Neural progenitor cell (in vitro differentiated cells): ENCODE measurements at regions not wholly inside any gene's neighbourhood (a gene's known extent, or its start where the extent isn't known, plus 50 kb on each side); places are given as distances from the start of the nearest gene placed in this dataset.
"Not testable (repeated sequence)": the region's sequence is repeated elsewhere in the genome, so short reads cannot be mapped to it uniquely, and the experiment has no call there.

Source experiments
- DNase-seq: peaks from one replicate; pipeline ENCODE4 v3.0.0-alpha.2; 2016; ENCODE audit warnings: low spot score
- H2AFZ ChIP-seq: fragments of 200-600 bp; sonication (generic); replicated peaks from 2 replicates; pipeline ENCODE4 v1.6.1; 2016; ENCODE audit warnings: antibody characterized with exemption
- H3F3A ChIP-seq: fragments of 200-600 bp; sonication (generic); 2 replicates; pipeline ENCODE4 v1.6.1; 2016; ENCODE audit warnings: antibody characterized with exemption, low read depth
- H3K27ac ChIP-seq: fragments of 200-600 bp; sonication (generic); 2 replicates; pipeline ENCODE4 v1.5.1; 2016; ENCODE audit warnings: mild to moderate bottlenecking
- H3K27me3 ChIP-seq: fragments of 200-600 bp; sonication (generic); 2 replicates; pipeline ENCODE4 v1.6.1; 2016; ENCODE audit warnings: mild to moderate bottlenecking, moderate library complexity
- H3K36me3 ChIP-seq: fragments of 200-600 bp; sonication (generic); 2 replicates; pipeline ENCODE4 v1.5.1; 2016
- H3K4me1 ChIP-seq: fragments of 200-600 bp; sonication (generic); 2 replicates; pipeline ENCODE4 v1.6.1; 2016; ENCODE audit warnings: mixed run types
- H3K4me2 ChIP-seq: fragments of 200-600 bp; sonication (generic); 2 replicates; pipeline ENCODE4 v1.6.1; 2016
- H3K4me3 ChIP-seq: fragments of 200-600 bp; sonication (generic); 2 replicates; pipeline ENCODE4 v1.5.1; 2016
- H3K79me2 ChIP-seq: fragments of 200-600 bp; sonication (generic); 2 replicates; pipeline ENCODE4 v1.6.1; 2016; ENCODE audit warnings: low read depth
- H3K9ac ChIP-seq: fragments of 200-600 bp; sonication (generic); 2 replicates; pipeline ENCODE4 v1.6.1; 2016
- H3K9me3 ChIP-seq: fragments of 200-600 bp; sonication (generic); 2 replicates; pipeline ENCODE4 v1.5.1; 2016; ENCODE audit warnings: low read depth
- H4K20me1 ChIP-seq: fragments of 200-600 bp; sonication (generic); 2 replicates; pipeline ENCODE4 v1.6.1; 2016; ENCODE audit warnings: low read depth
- H3K27ac Mint-ChIP-seq: 3 replicates; pipeline ENCODE4 v1.8.0; 2021; ENCODE audit warnings: mixed read lengths
- H3K27me3 Mint-ChIP-seq: 2 replicates; pipeline ENCODE4 v1.8.0; 2022; ENCODE audit warnings: low read depth, mild to moderate bottlenecking, inconsistent platforms, moderate library complexity, mixed read lengths; ENCODE audit not compliant: insufficient read depth
- H3K36me3 Mint-ChIP-seq: 3 replicates; pipeline ENCODE4 v1.8.0; 2021; ENCODE audit warnings: mixed read lengths
- H3K4me1 Mint-ChIP-seq: 3 replicates; pipeline ENCODE4 v1.8.0; 2021; ENCODE audit warnings: mixed read lengths
- H3K4me3 Mint-ChIP-seq: 3 replicates; pipeline ENCODE4 v1.8.0; 2021; ENCODE audit warnings: mild to moderate bottlenecking, moderate library complexity, mixed read lengths
- H3K9me3 Mint-ChIP-seq: 3 replicates; pipeline ENCODE4 v1.8.0; 2020; ENCODE audit warnings: mixed read lengths
- CTCF ChIP-seq: fragments of 200-600 bp; sonication (generic); IDR thresholded peaks from 2 replicates; pipeline ENCODE4 v1.5.1; 2017; ENCODE audit warnings: antibody characterized with exemption, mild to moderate bottlenecking
- EZH2 ChIP-seq: fragments of 200-600 bp; sonication (generic); IDR thresholded peaks from 2 replicates; pipeline ENCODE4 v1.6.1; 2017; ENCODE audit warnings: antibody characterized with exemption, mild to moderate bottlenecking, moderate library complexity
- EZH2phosphoT487 ChIP-seq: fragments of 200-600 bp; sonication (generic); IDR thresholded peaks from 2 replicates; pipeline ENCODE4 v1.6.1; 2017; ENCODE audit warnings: antibody characterized with exemption

GRCh38 chr4:130008461-130008860, 912.5 kb downstream of the C4orf33 start:
- H3K4me3 Mint-ChIP-seq: no peak overlapping the region
- Histone ChIP-seq H2AFZ (peak overlapping the region; percentile 47), H3F3A (peaks cover 6% of the 10 kb centered on the region), H4K20me1 (no peaks in the 10 kb centered on the region), H3K4me2 (no peak overlapping the region), H3K27ac (no peak overlapping the region), H3K9ac (no peak overlapping the region), H3K9me3 (no peaks in the 10 kb centered on the region), H3K79me2 (no peaks in the 10 kb centered on the region), H3K36me3 (no peaks in the 10 kb centered on the region), H3K4me3 (no peak overlapping the region), H3K27me3 (no peaks in the 10 kb centered on the region), H3K4me1 (no peaks in the 10 kb centered on the region)
- no peak for DNase-seq
- no peaks in the 10 kb centered on the region for H3K9me3 Mint-ChIP-seq
- H3K36me3 Mint-ChIP-seq: no peaks in the 10 kb centered on the region
- H3K4me1 Mint-ChIP-seq: peaks cover 3% of the 10 kb centered on the region
- no peak for TF ChIP-seq EZH2
- no peak for TF ChIP-seq CTCF
- no peak for TF ChIP-seq EZH2phosphoT487
- no peaks in the 10 kb centered on the region for H3K27me3 Mint-ChIP-seq
- no peak overlapping the region for H3K27ac Mint-ChIP-seq

- not testable (repeated sequence) for H3K4me3 ChIP-seq, H3K27ac ChIP-seq, H3K27ac Mint-ChIP-seq, H3K36me3 ChIP-seq, H3K27me3 Mint-ChIP-seq, H3K9me3 Mint-ChIP-seq, DNase-seq, H2AFZ ChIP-seq, H3F3A ChIP-seq, H3K36me3 Mint-ChIP-seq, H3K4me3 Mint-ChIP-seq, H3K4me2 ChIP-seq, H3K27me3 ChIP-seq, H3K79me2 ChIP-seq, H4K20me1 ChIP-seq, H3K4me1 Mint-ChIP-seq, H3K4me1 ChIP-seq, H3K9ac ChIP-seq, H3K9me3 ChIP-seq
These were observed 916.9 kb downstream of the C4orf33 start for GRCh38 chr4:130012806-130013205.

- Histone ChIP-seq H3K4me3 (no peak overlapping the region), H3K9ac (no peak overlapping the region), H3K27me3 (no peaks in the 10 kb centered on the region), H3K27ac (no peak overlapping the region), H3F3A (peaks cover 19% of the 10 kb centered on the region), H3K36me3 (no peaks in the 10 kb centered on the region), H3K4me2 (no peak overlapping the region), H2AFZ (peak overlapping the region; percentile 23), H3K79me2 (no peaks in the 10 kb centered on the region), H3K9me3 (no peaks in the 10 kb centered on the region), H3K4me1 (peaks cover 41% of the 10 kb centered on the region), H4K20me1 (no peaks in the 10 kb centered on the region)
- Mint-ChIP-seq H3K27me3 (no peaks in the 10 kb centered on the region), H3K4me3 (no peak overlapping the region), H3K9me3 (peaks cover 10% of the 10 kb centered on the region), H3K27ac (no peak overlapping the region), H3K36me3 (no peaks in the 10 kb centered on the region), H3K4me1 (peaks cover 24% of the 10 kb centered on the region)
- DNase-seq: no peak
- TF ChIP-seq EZH2phosphoT487: no peak
These were observed 925.8 kb downstream of the C4orf33 start for GRCh38 chr4:130021706-130022105.

GRCh38 chr4:130023088-130023487, 927.1 kb downstream of the C4orf33 start:
- H3F3A ChIP-seq: peaks cover 21% of the 10 kb centered on the region
- no peak overlapping the region for H3K27ac ChIP-seq
- H3K4me2 ChIP-seq: peak overlapping the region; percentile 14
- no peak for TF ChIP-seq EZH2
- H3K27me3 ChIP-seq: no peaks in the 10 kb centered on the region
- Mint-ChIP-seq H3K27me3 (no peaks in the 10 kb centered on the region), H3K4me3 (no peak overlapping the region), H3K9me3 (peaks cover 10% of the 10 kb centered on the region), H3K36me3 (no peaks in the 10 kb centered on the region), H3K27ac (peak overlapping the region; percentile 84), H3K4me1 (peaks cover 26% of the 10 kb centered on the region)
- no peaks in the 10 kb centered on the region for H3K36me3 ChIP-seq
- H3K4me1 ChIP-seq: peaks cover 55% of the 10 kb centered on the region
- no peaks in the 10 kb centered on the region for H4K20me1 ChIP-seq
- no peaks in the 10 kb centered on the region for H3K79me2 ChIP-seq
- no peaks in the 10 kb centered on the region for H3K9me3 ChIP-seq
- no peak for DNase-seq
- H2AFZ ChIP-seq: no peak overlapping the region
- H3K4me3 ChIP-seq: no peak overlapping the region
- H3K9ac ChIP-seq: no peak overlapping the region

GRCh38 chr4:130025701-130026100, 929.7 kb downstream of the C4orf33 start:
- no peaks in the 10 kb centered on the region for H3K79me2 ChIP-seq
- H3F3A ChIP-seq: peaks cover 21% of the 10 kb centered on the region
- peaks cover 31% of the 10 kb centered on the region for H3K4me1 Mint-ChIP-seq
- TF ChIP-seq CTCF (no peak), EZH2phosphoT487 (no peak), EZH2 (no peak)
- H3K27me3 ChIP-seq: no peaks in the 10 kb centered on the region
- H2AFZ ChIP-seq: no peak overlapping the region
- H3K4me3 ChIP-seq: no peak overlapping the region
- H3K27me3 Mint-ChIP-seq: no peaks in the 10 kb centered on the region
- H3K36me3 ChIP-seq: no peaks in the 10 kb centered on the region
- H3K4me2 ChIP-seq: peak overlapping the region; percentile 51
- no peak for DNase-seq
- peaks cover 74% of the 10 kb centered on the region for H3K4me1 ChIP-seq
- H3K36me3 Mint-ChIP-seq: no peaks in the 10 kb centered on the region
- H3K9me3 ChIP-seq: no peaks in the 10 kb centered on the region
- no peak overlapping the region for H3K9ac ChIP-seq
- H3K9me3 Mint-ChIP-seq: peaks cover 2% of the 10 kb centered on the region
- H4K20me1 ChIP-seq: no peaks in the 10 kb centered on the region
- no peak overlapping the region for H3K27ac Mint-ChIP-seq
- peak overlapping the region; percentile 86 for H3K27ac ChIP-seq
- H3K4me3 Mint-ChIP-seq: no peak overlapping the region
